DND-41 (cell line): ENCODE measurements at regions not wholly inside any gene's neighbourhood (a gene's known extent, or its start where the extent isn't known, plus 50 kb on each side); places are given as distances from the start of the nearest gene placed in this dataset.

Source experiments
- ATAC-seq: fragments of 200-7000 bp; cut with Tn5 transposase; 3 replicates; pipeline ENCODE4 v1.9.1; 2021; ENCODE audit warnings: low read depth; ENCODE audit not compliant: insufficient read depth
- DNase-seq: peaks from one replicate; pipeline ENCODE4 v3.0.0-alpha.2; 2020
- H2AFZ ChIP-seq: 2 replicates; pipeline ENCODE4 v1.6.0; 2012; ENCODE audit warnings: low read depth, low read length
- H3K27ac ChIP-seq: 2 replicates; pipeline ENCODE4 v1.5.1; 2012; ENCODE audit warnings: low read length, inconsistent platforms
- H3K27me3 ChIP-seq: fragments of 200-600 bp; sonication (generic); 2 replicates; pipeline ENCODE4 v1.6.0; 2012; ENCODE audit warnings: low read length, mild to moderate bottlenecking, inconsistent platforms; ENCODE audit not compliant: insufficient read depth, poor library complexity
- H3K36me3 ChIP-seq: 2 replicates; pipeline ENCODE4 v1.5.1; 2012; ENCODE audit warnings: low read length, inconsistent platforms; ENCODE audit not compliant: insufficient read depth
- H3K4me1 ChIP-seq: 2 replicates; pipeline ENCODE4 v1.5.1; 2012; ENCODE audit warnings: mild to moderate bottlenecking, low read length; ENCODE audit not compliant: insufficient read depth
- H3K4me2 ChIP-seq: 2 replicates; pipeline ENCODE4 v1.6.0; 2012; ENCODE audit warnings: mild to moderate bottlenecking, moderate library complexity, low read length, inconsistent platforms; ENCODE audit not compliant: insufficient read depth
- H3K4me3 ChIP-seq, 2 experiments: fragments of 200-600 bp in 1 of 2; shearing (Covaris generic) in 1 of 2; 2 replicates each; pipeline ENCODE4 v1.5.1; 2012 to 2016; ENCODE audit warnings: inconsistent platforms in 2 of 2, low read length in 2 of 2, mild to moderate bottlenecking in 2 of 2, low read depth in 1 of 2, moderate library complexity in 1 of 2
- H3K79me2 ChIP-seq: 2 replicates; pipeline ENCODE4 v1.6.0; 2012; ENCODE audit warnings: low read length, inconsistent platforms; ENCODE audit not compliant: insufficient read depth
- H3K9ac ChIP-seq: 2 replicates; pipeline ENCODE4 v1.6.0; 2012; ENCODE audit warnings: low read depth, mild to moderate bottlenecking, inconsistent platforms, low read length, moderate library complexity
- H3K9me3 ChIP-seq: 2 replicates; pipeline ENCODE4 v1.5.1; 2012; ENCODE audit warnings: low read length, moderate library complexity, mild to moderate bottlenecking, inconsistent platforms; ENCODE audit not compliant: insufficient read depth, severe bottlenecking
- H4K20me1 ChIP-seq: 2 replicates; pipeline ENCODE4 v1.6.0; 2012; ENCODE audit warnings: low read length; ENCODE audit not compliant: insufficient read depth
- CTCF ChIP-seq: IDR thresholded peaks from 2 replicates; pipeline ENCODE4 v1.5.1; 2012; ENCODE audit warnings: borderline replicate concordance, low read length, moderate library complexity, mild to moderate bottlenecking; ENCODE audit not compliant: poor library complexity, severe bottlenecking; ENCODE audit errors: extremely low read depth
- EZH2 ChIP-seq: IDR thresholded peaks from 3 replicates; pipeline ENCODE4 v1.6.1; 2012; ENCODE audit warnings: borderline replicate concordance, low read depth, mild to moderate bottlenecking, moderate library complexity, low read length, inconsistent platforms; ENCODE audit not compliant: severe bottlenecking

GRCh38 chr3:1830851-1831250, 267.8 kb upstream of the CNTN4 start:
- Histone ChIP-seq H3K36me3 (no peaks in the 10 kb centered on the region), H3K9me3 (no peaks in the 10 kb centered on the region), H3K4me3 (no peak overlapping the region), H3K27me3 (no peaks in the 10 kb centered on the region), H3K9ac (no peak overlapping the region), H3K4me2 (no peak overlapping the region), H2AFZ (no peak overlapping the region), H3K79me2 (no peaks in the 10 kb centered on the region), H3K27ac (no peak overlapping the region), H4K20me1 (no peaks in the 10 kb centered on the region), H3K4me1 (no peaks in the 10 kb centered on the region)
- ATAC-seq (no peak), DNase-seq (no peak)
- no peak for TF ChIP-seq EZH2
- no peak for TF ChIP-seq CTCF

GRCh38 chr3:1832395-1832794, 266.3 kb upstream of the CNTN4 start:
- no peaks in the 10 kb centered on the region for H3K36me3 ChIP-seq
- no peak overlapping the region for H2AFZ ChIP-seq
- TF ChIP-seq EZH2 (no peak), CTCF (no peak)
- H3K4me1 ChIP-seq, result no peaks in the 10 kb centered on the region
- no peaks in the 10 kb centered on the region for H3K9me3 ChIP-seq
- H3K4me3 ChIP-seq, result no peak overlapping the region
- H4K20me1 ChIP-seq, result no peaks in the 10 kb centered on the region
- DNase-seq, result no peak
- no peaks in the 10 kb centered on the region for H3K79me2 ChIP-seq
- H3K27me3 ChIP-seq, result no peaks in the 10 kb centered on the region
- no peak overlapping the region for H3K9ac ChIP-seq
- no peak overlapping the region for H3K27ac ChIP-seq
- H3K4me2 ChIP-seq, result no peak overlapping the region
- no peak for ATAC-seq

- TF ChIP-seq CTCF (no peak), EZH2 (no peak)
- ATAC-seq, result no peak
- Histone ChIP-seq H3K4me3 (no peak overlapping the region), H3K4me2 (no peak overlapping the region), H4K20me1 (no peaks in the 10 kb centered on the region), H3K4me1 (no peaks in the 10 kb centered on the region), H3K36me3 (no peaks in the 10 kb centered on the region), H3K9ac (no peak overlapping the region), H3K27me3 (no peaks in the 10 kb centered on the region), H3K9me3 (no peaks in the 10 kb centered on the region), H3K27ac (no peak overlapping the region), H2AFZ (no peak overlapping the region), H3K79me2 (no peaks in the 10 kb centered on the region)
- no peak for DNase-seq
Observed at GRCh38 chr3:1843111-1843510, 255.6 kb upstream of the CNTN4 start.

GRCh38 chr3:1847571-1847970, 251.1 kb upstream of the CNTN4 start:
- no peaks in the 10 kb centered on the region for H3K27me3 ChIP-seq
- ATAC-seq (no peak), DNase-seq (no peak)
- no peaks in the 10 kb centered on the region for H3K36me3 ChIP-seq
- no peaks in the 10 kb centered on the region for H3K4me1 ChIP-seq
- no peak overlapping the region for H2AFZ ChIP-seq
- no peaks in the 10 kb centered on the region for H4K20me1 ChIP-seq
- no peak overlapping the region for H3K4me3 ChIP-seq
- no peak overlapping the region for H3K27ac ChIP-seq
- no peak for TF ChIP-seq EZH2
- no peak for TF ChIP-seq CTCF
- no peaks in the 10 kb centered on the region for H3K79me2 ChIP-seq
- H3K9me3 ChIP-seq, result no peaks in the 10 kb centered on the region
- no peak overlapping the region for H3K4me2 ChIP-seq
- no peak overlapping the region for H3K9ac ChIP-seq
